Stimulated activated CD4-positive, alpha-beta T cell treated with anti-CD3 and anti-CD28 coated beads, Interleukin-2, amount 100 ng/mL, for 24 hours (primary cell): ENCODE measurements at regions not wholly inside any gene's neighbourhood (a gene's known extent, or its start where the extent isn't known, plus 50 kb on each side); places are given as distances from the start of the nearest gene placed in this dataset.

ENCODE experiments used
- DNase-seq, 2 donors: peaks; one replicate each; pipeline ENCODE4 v3.0.0-alpha.2; 2020

GRCh38 chr13:111519041-111519440, 198.6 kb downstream of the TEX29 start:
- DNase-seq: no peak

- DNase-seq: no peak
These were observed 199.2 kb downstream of the TEX29 start for GRCh38 chr13:111519490-111520170.

DNA sequence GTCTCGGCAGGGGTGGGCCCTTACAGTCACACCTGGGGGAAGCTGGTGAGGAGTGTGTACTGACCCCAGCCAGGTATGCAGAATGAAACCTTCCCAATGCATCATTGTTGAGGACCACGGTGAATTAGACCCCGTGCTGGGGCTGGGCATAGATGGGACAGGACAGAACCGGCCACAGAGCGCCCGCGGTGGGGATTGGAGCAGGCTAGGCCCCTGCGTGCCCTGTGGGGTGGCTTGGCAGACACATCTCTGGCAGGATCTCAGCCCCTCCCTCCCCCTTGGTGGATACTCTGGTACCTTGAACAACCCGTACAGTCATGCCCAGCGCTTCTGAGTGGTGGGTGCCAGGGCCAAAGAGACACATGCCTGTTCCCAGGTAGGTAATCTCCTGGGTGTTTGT, 200.6 kb downstream of the TEX29 start:
- no peak for DNase-seq

DNA sequence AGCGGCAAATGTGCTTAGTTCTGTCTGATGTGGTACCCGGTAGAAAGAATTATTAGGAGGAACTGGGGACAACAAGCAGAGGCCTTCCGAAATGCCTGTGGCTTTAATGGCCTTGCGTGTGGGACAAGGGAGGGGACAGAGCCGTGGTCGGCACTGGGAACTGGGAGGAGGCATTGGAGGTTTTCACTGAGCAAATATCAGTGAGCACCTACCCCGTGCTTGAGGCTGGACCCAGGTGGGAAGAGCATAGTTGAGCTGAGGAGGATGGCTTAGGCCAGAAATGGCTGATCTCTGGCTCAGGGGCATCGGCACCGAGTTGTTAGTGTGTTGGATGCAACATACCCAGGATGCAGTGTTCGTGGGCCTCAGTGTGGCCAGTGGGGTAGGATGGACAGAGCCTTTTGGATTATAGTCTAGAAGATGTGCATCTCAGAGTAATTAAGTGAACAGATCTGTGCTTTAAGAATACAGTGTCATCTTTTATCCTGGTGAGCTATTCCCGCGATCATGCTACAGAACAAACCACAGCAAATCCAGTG, 201.3 kb downstream of the TEX29 start:
- no peak for DNase-seq

- no peak for DNase-seq
These were observed 205.1 kb downstream of the TEX29 start for GRCh38 chr13:111525320-111526118.

DNA sequence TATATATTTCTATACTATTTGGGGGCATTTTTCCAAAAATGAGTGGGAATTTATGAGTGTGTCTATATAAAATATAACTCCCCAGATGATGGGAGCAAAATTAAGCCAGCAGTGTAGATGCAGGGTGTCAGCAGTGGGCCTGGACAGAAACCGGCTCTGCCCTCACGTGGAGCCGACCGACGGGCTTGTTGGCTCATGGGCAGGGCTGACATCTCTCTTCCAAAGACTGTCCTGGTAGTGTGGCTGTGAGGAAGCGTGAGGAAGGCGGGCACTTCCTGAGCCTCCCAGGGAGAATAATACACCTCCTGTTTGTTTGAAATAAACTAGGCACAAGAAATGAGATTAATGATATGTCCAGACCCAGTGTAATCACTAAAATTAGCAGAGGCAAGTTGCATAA, 206.5 kb downstream of the TEX29 start:
- DNase-seq: no peak

DNA sequence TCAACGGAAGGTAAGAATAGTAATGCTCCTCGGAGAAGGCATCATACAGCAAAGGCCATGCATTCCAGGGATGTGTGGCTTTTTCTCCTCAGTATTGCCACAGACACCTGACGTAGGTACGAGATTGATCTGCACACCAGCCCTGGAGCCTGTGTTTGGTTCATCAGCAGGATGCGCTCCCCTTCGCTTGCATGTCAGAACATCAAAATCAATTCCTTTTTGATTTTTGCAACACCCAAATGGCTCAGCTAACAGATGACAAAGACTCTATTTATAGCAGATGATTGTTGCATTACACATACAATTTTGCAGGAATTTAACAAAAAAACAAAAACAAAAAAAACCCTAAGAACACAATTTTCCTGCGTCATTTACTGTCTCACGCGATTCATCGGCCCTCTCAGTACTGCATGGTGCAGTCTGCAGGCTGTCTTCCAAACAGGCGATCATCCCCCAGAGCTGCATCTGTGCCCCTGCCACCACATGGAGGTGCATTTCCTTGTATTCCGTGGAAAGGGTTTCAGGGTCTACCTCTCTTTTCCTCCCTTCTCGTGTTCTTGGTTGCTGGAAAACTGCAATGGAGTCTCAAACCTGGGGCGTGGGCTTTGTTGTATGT, 207.3 kb downstream of the TEX29 start:
- no peak for DNase-seq

- no peak for DNase-seq
These were observed 208.1 kb downstream of the TEX29 start for GRCh38 chr13:111528513-111528912.

DNA sequence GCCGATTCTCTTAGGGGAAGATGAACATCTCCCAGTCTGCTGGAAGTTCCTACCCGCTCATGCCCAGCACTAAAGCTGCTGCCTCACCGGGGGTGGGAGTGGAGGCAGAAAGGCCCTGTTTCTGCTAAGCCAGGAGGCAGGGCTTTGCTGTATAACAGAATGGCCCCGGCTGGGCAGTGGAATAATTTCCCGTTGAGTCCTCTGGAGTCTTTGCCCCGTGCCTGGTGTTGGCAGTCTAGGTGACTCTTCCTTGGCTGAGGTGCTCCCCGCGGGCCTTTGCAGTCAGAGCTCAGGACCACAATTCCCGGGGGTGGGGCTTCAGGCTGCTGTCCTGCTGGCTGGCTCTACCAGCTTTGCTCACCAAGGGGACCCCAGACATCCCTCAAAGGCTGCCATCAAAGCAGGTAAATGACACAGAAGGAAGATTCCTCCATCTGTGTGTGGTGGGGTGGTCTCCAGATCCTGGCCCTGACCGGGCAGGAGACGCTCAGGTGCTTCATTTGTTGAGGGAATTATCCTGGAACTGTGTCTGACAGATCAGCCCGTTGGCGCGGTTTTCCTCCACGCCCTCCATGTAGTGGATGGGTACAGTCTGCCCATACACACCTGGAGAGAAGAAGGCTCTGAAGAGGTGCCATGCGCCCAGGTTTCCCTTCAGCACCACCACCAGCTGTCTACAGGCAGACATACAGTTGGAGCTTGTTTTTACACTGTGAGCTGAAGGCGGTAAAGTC, 209.9 kb downstream of the TEX29 start:
- DNase-seq: no peak

DNA sequence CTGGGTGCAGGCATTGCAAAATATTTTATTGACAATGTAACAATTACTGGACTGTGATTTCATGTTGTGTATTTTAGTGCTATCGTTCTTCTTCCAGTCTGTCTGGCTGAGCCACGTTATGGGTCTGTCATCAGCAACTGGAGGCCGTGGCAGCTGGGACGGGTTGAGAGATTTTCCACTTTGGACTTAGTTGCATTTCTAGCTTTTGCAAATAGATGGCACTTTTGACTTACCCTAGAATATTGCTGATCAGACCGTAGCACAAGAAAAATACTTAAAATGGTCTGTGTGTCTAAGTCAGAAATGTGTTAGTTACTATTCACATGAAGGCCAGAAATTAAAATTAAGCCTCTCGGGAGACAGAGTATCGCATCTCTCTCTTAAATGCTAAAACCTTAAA, 211.1 kb downstream of the TEX29 start:
- no peak for DNase-seq

GRCh38 chr13:111532111-111532510, 211.7 kb downstream of the TEX29 start:
- no peak for DNase-seq

DNA sequence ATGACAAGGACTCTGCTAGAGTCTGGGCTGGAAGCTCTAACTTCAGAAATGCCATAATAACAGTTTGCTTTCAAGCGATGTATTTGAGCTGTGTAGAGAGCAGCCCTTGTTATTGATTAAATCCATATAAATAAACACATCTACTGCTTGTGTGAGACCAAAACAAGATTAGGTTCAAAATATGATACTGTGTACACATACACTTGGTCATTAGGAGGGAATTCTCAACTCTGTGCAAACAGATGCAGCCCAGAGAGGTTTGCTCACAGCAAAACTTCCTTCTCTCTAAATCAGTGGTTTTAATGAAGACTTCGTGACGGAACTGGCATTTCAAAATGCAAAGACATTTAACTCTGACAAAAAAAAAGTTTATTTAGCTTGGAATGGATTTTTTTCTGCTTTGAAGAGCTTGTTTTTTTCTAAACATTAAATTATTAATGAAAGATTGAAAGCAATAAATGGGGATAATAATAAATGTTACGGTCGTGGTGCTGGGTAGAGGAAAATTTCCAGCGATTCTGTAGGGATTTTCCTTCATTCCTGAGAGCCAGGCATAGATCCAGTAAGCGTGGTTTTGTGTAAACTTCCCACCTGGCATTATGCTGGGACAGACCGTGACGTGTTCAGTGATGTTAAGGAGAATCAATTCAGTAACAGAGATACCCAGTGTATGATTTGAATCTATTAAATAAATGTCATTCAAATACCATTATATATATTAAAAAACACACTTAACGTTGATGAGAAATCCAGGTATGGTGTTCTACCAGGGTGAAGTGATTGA, 213.7 kb downstream of the TEX29 start:
- DNase-seq: no peak

- no peak for DNase-seq
These were observed 214.5 kb downstream of the TEX29 start for GRCh38 chr13:111534751-111535522.

GRCh38 chr13:111535523-111535811, 215.0 kb downstream of the TEX29 start:
- DNase-seq: no peak

- DNase-seq: no peak
These were observed 215.7 kb downstream of the TEX29 start for GRCh38 chr13:111536075-111536642.

GRCh38 chr13:111537115-111537728, 216.8 kb downstream of the TEX29 start:
- no peak for DNase-seq

DNA sequence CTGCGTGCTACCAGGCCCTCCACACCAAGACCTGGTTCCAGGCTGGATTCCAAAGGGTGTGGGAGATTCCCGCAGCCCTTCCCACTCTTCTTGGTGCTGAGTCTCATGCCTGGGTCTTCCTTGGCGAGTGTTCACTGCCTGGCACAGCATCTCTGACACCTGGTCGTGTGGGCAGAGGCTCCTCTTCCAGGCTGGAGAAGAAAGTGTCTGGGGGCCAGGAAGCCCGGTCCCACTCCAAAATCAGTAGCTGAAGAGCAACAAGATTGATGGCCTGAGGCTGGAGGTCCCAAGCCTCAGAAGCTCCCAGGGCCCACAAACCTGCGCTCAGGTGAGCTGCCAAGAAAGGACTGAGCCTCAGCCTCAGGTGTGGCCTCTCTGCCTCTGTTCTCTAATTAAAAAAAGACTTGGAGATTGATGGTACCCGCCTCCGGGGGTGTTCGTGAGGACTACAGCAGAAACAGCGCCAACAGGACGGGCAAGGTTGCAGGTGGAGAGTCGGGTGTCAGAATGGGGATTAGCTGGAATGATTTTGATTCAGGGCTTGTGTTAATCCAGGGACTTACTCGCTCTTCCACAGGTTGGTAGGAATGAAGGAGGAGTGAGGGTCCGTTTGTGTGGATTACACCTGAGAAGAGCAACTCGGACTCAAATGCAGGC, 217.5 kb downstream of the TEX29 start:
- no peak for DNase-seq

DNA sequence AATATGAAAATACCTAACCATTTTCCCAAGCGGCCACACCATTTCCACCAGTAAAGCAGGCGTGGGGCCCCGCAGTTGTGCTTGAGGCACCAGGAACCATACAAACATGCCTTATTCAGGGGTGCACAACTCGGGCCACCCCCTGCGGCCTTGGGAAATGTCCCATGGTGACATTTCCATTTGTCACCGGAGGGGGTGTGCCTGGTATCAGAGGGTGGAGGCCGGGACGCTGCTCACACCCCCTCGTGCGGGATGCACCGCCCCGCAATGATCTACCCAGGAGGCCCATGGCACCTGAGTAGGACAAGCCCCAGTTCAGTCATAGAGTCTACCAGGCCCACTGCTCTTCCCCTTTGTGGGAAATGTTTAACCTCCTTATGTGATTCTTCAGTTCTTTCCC, 218.8 kb downstream of the TEX29 start:
- DNase-seq: no peak

GRCh38 chr13:111539791-111540446, 219.5 kb downstream of the TEX29 start:
- no peak for DNase-seq

GRCh38 chr13:111540486-111540885, 220.0 kb downstream of the TEX29 start:
- no peak for DNase-seq
